Spleen (tissue), 11 donors: ENCODE measurements at regions not wholly inside any gene's neighbourhood (a gene's known extent, or its start where the extent isn't known, plus 50 kb on each side); places are given as distances from the start of the nearest gene placed in this dataset.

Source experiments
- DNase-seq: peaks from one replicate; pipeline ENCODE4 v3.0.0-alpha.2; 2020
- H3K27ac ChIP-seq, 8 donors: fragments of 200-600 bp; sonication (generic) in 7 of 8; 1 replicate in 4 of 8; 2 replicates in 4 of 8; pipeline versions ENCODE4 v1.5.0 to v1.8.0; 2016 to 2021; ENCODE audit warnings: inconsistent platforms in 4 of 8, mild to moderate bottlenecking in 4 of 8, moderate library complexity in 1 of 8
- H3K27me3 ChIP-seq, 7 donors: fragments of 200-600 bp; sonication (generic) in 6 of 7; replicated peaks in 1 of 7; 1 replicate in 4 of 7; 2 replicates in 3 of 7; pipeline versions ENCODE4 v1.5.0 to v1.8.0; 2016 to 2021; ENCODE audit warnings: inconsistent platforms in 3 of 7, mild to moderate bottlenecking in 1 of 7
- H3K36me3 ChIP-seq, 6 donors: fragments of 200-600 bp; sonication (generic) in 5 of 6; 1 replicate in 4 of 6; 2 replicates in 2 of 6; pipeline versions ENCODE4 v1.5.0 to v1.8.0; 2016 to 2021; ENCODE audit warnings: inconsistent platforms in 2 of 6
- H3K4me1 ChIP-seq, 6 donors: fragments of 200-600 bp; sonication (generic) in 5 of 6; 1 replicate in 3 of 6; 2 replicates in 3 of 6; pipeline versions ENCODE4 v1.5.0 to v1.8.0; 2016 to 2021; ENCODE audit warnings: inconsistent platforms in 3 of 6
- H3K4me3 ChIP-seq, 8 donors: fragments of 200-600 bp; sonication (generic) in 7 of 8; 1 replicate in 4 of 8; 2 replicates in 4 of 8; pipeline versions ENCODE4 v1.5.0 to v1.8.0; 2016 to 2021; ENCODE audit warnings: inconsistent platforms in 4 of 8, mild to moderate bottlenecking in 4 of 8, moderate library complexity in 2 of 8
- H3K9me3 ChIP-seq, 8 donors: fragments of 200-600 bp; sonication (generic) in 7 of 8; 1 replicate in 4 of 8; 2 replicates in 4 of 8; pipeline versions ENCODE4 v1.5.0 to v1.8.0; 2016 to 2021; ENCODE audit warnings: inconsistent platforms in 4 of 8
- CTCF ChIP-seq, 11 experiments: fragments of 200-600 bp in 7 of 11; fragments of 450-650 bp in 4 of 11; sonication (generic) in 4 of 11; IDR thresholded peaks in 8 of 11; conservative IDR thresholded peaks in 3 of 11; 1 replicate in 7 of 11; 2 replicates in 4 of 11; pipeline versions ENCODE4 v1.4.0 to v1.8.0; 2016 to 2021; ENCODE audit warnings: antibody characterized with exemption in 11 of 11, inconsistent platforms in 4 of 11, mild to moderate bottlenecking in 1 of 11
- POLR2A ChIP-seq, 3 donors: fragments of 450-650 bp; IDR thresholded peaks; one replicate each; pipeline ENCODE4 v1.5.1; 2017; ENCODE audit warnings: antibody characterized with exemption in 3 of 3, mild to moderate bottlenecking in 1 of 3
- POLR2AphosphoS5 ChIP-seq, 3 donors: sonication (generic); formaldehyde crosslinking; IDR thresholded peaks; one replicate each; pipeline ENCODE4 v1.5.1; 2017; ENCODE audit warnings: antibody characterized with exemption in 3 of 3
- WGBS, 5 donors: extraction: QIAGEN DNeasy Blood & Tissue Kit in 3 of 5; methylation state at CpG; one replicate each; pipeline versions ENCODE4 v1.1.5 to v1.1.7; 2013 to 2018; 5-methylcytosine and 5-hydroxymethylcytosine counted together
- intact Hi-C: fragments of 100-400 bp; cut with DNase I; formaldehyde crosslinking; loops from one replicate; pipeline ENCODE4 v1.15.0; 2023; ENCODE audit warnings: low total_unique reads
- donor health status: healthy with polysubstance abuse.
- donor health status: DM: no; HTN: no; CAD: no; lungs with moderate emphysema.
- donor health status: DM: no; HTN: no; CAD: no.
- donor health status: Bipolar disorder and iron deficiency.
- donor health status: healthy.
- donor health status: DM: no; HTN: no; CAD: no.
- donor health status: DM: yes; HTN: yes; CAD: no.

GRCh38 chr11:44445500-44446365 lies 119.7 kb upstream of the CD82 start:
- TF ChIP-seq POLR2A (IDR thresholded peaks at IDR 0.05) (no peak), POLR2AphosphoS5 (IDR thresholded peaks at IDR 0.05) (no peak), CTCF (IDR thresholded peaks at IDR 0.05 in 8 of 11, conservative IDR thresholded peaks at IDR 0.05 in 3 of 11) (no peak)
- DNase-seq: no peak
- Histone ChIP-seq H3K4me1 (no peaks in the 10 kb centered on the region), H3K4me3 (no peak overlapping the region), H3K27ac (no peak overlapping the region), H3K36me3 (no peaks in the 10 kb centered on the region), H3K9me3 (peaks cover 0 to 16% (median 2%) of the 10 kb centered on the region in 8 donors), H3K27me3 (peaks cover 0 to 36% (median 0%) of the 10 kb centered on the region in 7 donors)
- 52 to 59% (median 57%) methylated on average over 8 to 9 of the region's 9 CpGs for WGBS, 5 donors
- intact Hi-C loops: no loop called here

- DNase-seq: no peak
- WGBS, 5 donors: 48 to 62% (median 53%) methylated on average over 6 to 7 of the region's 7 CpGs
- no peak overlapping the region for H3K4me3 ChIP-seq
- H3K36me3 ChIP-seq: no peaks in the 10 kb centered on the region
- H3K27me3 ChIP-seq: peaks cover 0 to 36% (median 0%) of the 10 kb centered on the region in 7 donors
- intact Hi-C loops: no loop called here
- no peaks in the 10 kb centered on the region for H3K4me1 ChIP-seq
- peaks cover 0 to 16% (median 2%) of the 10 kb centered on the region in 8 donors for H3K9me3 ChIP-seq
- TF ChIP-seq CTCF (IDR thresholded peaks at IDR 0.05 in 8 of 11, conservative IDR thresholded peaks at IDR 0.05 in 3 of 11) (no peak), POLR2A (IDR thresholded peaks at IDR 0.05) (no peak)
- no peak overlapping the region for H3K27ac ChIP-seq
Measured at GRCh38 chr11:44446366-44446762, 119.1 kb upstream of the CD82 start.

- Histone ChIP-seq H3K36me3 (no peaks in the 10 kb centered on the region), H3K9me3 (peaks cover 0 to 9% (median 0%) of the 10 kb centered on the region in 8 donors), H3K27ac (no peak overlapping the region), H3K4me3 (no peak overlapping the region), H3K27me3 (peaks cover 0 to 36% (median 0%) of the 10 kb centered on the region in 7 donors), H3K4me1 (no peaks in the 10 kb centered on the region)
- 70 to 84% (median 71%) methylated on average over 7 to 9 of the region's 9 CpGs for WGBS, 5 donors
- no peak for DNase-seq
- no peak for TF ChIP-seq POLR2AphosphoS5 (IDR thresholded peaks at IDR 0.05)
- no peak for TF ChIP-seq CTCF (IDR thresholded peaks at IDR 0.05 in 8 of 11, conservative IDR thresholded peaks at IDR 0.05 in 3 of 11)
- no peak for TF ChIP-seq POLR2A (IDR thresholded peaks at IDR 0.05)
- intact Hi-C loops: no loop called here
Measured at GRCh38 chr11:44446996-44447771, 118.3 kb upstream of the CD82 start.
